Fibroblast of skin of scalp (primary cell): ENCODE measurements at regions not wholly inside any gene's neighbourhood (a gene's known extent, or its start where the extent isn't known, plus 50 kb on each side); places are given as distances from the start of the nearest gene placed in this dataset.
"Not testable (repeated sequence)": the region's sequence is repeated elsewhere in the genome, so short reads cannot be mapped to it uniquely, and the experiment has no call there.

Experiments used
- DNase-seq: peaks from one replicate; pipeline ENCODE4 v3.0.0-alpha.2; 2013

DNA sequence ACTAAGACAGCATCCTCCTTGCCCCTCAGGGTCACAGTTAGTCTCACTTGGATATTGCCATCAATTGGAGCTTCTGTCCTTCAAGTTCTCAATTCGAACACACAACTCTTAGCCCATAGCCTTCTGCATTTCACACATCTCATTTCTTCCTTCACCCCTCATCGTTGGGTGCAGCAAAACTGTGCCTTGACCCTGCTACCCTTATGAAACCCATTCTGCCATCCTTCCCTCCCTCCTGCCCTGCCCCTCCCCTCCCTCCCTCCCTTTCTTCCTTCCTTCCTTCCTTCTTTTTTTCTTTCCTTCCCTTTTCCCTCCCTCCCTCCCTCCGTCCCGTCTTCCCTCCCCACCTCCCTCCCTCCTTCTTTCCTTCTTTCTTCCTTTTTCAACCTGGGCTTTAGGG lies 80.7 kb upstream of the CYRIA start:
- DNase-seq = no peak

DNA sequence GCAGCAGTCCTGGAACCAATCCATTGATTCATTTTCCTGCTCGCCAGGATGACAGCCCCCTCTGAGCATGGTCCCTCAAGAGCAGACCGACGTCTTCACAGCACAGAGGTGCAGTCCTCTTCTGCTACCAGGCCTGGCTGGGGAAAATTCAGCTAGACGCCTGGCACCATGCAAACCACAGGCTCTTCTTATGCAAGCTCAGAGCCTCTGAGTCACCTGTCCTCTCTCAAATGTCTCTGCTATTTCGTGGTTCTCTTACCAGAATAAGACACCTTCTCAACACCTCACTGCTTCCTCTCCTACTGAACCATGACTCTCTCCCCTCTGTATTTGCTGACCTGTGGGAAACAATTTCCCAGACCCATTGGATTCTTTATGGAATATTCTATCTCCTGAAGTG lies 79.8 kb upstream of the CYRIA start:
- DNase-seq = no peak

DNA sequence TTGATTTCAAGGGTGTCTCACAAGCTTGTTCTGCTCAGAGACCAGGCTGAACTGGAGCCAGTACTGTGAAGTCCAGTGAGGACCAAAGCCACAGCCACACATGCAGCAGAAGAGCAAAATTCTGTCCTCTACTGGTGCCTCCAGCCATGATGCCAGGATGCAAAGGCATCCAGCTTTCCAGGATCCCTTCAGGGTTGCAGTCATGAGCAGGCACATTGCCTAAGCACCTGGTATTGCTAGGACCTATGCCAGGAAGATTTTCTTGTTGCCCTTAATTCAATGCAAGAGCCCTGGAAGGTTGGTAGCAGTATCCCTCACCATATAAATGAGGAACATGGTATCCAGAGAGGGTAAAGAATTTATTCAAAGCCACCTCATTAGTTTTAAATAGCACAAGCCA lies 78.9 kb upstream of the CYRIA start:
- DNase-seq = no peak

DNA sequence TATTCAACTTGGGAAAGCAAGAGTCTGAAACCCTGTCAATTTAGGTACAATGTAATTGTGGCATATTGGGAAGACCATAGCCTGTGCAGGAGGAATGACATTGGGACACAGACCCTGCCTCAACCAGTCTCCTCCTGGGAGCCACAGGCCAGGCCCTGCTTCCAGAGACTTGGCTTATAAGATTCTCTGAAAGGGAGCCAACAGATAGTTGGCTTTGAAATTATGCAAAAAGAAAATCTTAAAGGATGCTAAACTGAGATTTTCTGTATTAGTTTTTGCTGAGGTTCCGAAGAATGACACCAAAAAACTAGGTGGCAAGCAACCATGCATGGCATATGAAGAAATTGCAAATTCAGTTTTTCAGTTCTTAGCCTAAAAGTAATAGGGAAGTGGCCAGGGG lies 76.4 kb upstream of the CYRIA start:
- DNase-seq = no peak

DNA sequence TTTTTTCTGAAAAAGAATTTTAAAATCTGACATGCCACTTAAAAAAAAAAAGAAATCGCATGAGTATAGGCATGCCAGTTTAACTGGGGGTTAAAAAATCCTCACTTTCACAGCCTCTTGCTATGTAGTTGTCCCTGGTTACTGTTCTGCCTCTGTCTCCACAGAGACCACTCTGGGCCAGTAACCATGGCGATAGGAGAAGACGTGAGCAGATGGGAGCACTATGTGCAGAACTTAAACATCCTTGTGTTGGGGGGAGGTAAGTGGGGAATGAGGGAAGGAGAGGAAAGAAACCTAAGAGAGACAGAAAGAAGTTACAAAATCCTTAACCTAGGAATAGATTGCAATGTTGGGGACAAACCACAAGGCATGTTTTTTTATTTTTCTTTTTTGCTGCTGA lies 75.9 kb upstream of the CYRIA start:
- DNase-seq = no peak

DNA sequence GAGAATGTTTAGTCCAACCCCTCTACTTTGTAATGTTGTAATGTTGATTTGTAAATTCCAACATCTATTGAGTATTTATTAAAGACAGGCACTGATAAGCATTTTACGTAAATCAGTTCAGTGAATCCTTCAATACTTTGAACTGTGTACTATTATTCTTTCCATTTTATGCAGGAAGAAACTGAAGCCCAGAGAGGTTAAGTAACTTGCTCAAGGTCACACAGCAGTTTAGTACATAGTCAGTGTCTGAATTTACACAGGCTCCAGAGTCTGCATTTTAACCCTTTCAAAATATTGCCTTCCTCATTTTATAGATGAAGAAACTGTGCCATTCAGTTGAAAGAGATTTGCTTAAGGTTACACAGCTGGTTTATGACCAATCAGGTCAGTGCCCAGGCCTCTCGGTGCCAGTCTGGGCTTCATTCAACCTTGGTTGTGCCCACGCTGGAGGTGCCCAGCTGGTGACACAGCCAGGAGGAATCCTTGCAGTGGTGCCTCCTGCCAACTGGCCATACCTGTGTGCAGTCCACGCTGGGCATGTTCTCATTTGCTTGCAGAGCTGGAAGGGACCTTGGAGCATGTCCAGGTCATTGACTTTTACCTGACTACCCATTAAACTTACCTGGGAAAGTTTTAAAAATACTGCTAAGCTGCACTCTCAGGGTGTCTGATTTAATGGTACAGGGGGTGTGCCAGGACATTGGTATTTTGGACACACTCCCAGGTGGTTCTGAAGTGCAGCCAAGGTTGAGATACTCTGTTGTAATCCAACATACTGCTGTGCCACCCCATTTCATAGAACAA lies 74.3 kb upstream of the CYRIA start:
- DNase-seq = no peak

DNA sequence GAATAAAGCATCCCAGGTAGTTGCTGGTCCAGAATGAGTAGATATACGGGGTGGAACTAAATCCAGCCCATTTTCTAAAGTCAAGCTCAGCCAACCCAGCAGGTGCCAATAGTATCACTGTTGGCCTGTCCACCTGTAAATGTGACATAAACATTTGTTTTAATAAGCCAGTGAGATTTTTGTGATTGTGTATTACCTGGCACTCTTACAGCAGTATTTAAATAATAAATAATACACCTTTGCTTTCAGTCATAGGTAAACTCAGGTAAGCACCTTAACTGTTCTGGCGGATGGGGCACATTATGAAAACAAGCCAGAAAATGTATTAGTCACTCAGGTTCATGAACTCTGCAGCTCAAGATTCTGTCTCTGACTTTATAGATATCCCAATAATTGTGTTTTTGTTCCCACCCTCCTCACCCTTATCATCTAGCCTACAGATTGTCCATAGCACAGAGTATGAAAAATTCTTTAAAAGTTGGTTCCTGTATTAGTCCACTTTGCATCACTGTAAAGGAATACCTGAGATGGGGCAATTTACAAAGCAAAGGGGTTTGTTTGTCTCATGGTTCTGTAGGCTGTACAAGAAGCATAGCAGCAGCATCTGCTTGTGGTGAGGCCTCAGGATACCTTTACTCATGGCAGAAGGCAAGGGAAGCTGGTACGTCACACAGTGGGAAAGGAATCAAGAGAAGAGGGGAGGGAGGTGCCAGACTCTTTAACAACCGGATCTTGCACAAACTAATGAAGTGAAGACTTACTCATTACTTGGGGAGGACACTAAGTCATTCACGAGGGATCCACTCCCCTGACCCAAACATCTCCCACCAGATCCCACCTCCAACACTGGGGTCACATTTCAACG lies 73.0 kb upstream of the CYRIA start:
- DNase-seq = no peak

DNA sequence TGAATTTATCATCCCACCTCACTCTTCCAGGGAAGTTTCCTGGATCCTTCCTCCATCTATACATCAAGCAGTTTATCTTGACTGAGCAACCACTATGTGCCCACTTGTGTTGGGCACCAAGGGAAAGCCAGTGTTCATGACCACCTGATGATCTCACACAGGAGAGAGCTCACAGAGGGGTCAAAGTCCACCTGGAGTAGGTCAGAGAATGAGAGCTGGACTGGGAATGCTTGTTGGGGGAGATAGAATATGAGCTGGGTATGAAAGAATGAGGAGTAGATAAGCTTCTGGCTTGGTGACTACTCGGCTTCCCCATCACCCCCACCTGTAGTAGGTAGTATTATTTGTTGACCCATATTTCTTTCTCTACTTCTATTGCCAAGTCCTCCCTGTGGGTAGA lies 72.2 kb upstream of the CYRIA start:
- DNase-seq = no peak

DNA sequence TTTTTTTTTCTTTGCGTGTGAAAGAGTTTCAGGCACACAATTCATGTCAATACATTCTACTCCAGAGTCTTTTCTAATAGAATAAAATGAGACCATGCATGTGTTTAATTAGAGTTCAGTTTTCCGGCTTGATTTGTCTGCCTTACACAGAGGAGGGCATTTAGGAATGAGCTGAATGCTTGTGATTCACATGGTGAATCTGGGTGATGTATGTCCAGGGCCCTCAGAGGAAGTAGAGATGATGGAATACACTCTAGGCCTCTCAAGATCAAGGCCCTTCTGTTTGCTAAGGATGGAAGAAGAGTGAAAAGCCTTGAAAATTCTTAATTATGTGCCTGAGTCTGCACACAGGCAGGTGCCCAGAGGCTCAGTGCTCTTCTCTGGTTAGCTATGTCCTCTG lies 71.0 kb upstream of the CYRIA start:
- no peak for DNase-seq

DNA sequence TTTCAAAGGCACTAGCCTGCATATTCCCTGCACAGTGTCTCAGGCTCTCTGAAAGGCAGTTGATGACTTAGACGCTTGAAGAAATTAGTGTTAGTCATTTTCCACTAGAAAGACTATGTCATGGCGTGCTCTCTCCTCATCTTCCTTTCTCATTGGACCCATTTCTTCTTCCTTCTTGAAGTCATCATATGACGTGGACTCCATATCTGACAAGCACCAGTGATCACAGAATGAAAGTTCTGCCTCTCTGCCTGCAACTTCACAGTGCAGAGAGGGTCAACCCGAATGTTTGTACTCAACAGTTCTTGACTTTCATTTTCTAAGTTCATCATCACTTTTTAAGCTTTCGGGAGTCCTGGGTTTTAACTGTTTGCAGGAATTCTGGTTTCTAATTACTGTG lies 63.7 kb upstream of the CYRIA start:
- DNase-seq = no peak

DNA sequence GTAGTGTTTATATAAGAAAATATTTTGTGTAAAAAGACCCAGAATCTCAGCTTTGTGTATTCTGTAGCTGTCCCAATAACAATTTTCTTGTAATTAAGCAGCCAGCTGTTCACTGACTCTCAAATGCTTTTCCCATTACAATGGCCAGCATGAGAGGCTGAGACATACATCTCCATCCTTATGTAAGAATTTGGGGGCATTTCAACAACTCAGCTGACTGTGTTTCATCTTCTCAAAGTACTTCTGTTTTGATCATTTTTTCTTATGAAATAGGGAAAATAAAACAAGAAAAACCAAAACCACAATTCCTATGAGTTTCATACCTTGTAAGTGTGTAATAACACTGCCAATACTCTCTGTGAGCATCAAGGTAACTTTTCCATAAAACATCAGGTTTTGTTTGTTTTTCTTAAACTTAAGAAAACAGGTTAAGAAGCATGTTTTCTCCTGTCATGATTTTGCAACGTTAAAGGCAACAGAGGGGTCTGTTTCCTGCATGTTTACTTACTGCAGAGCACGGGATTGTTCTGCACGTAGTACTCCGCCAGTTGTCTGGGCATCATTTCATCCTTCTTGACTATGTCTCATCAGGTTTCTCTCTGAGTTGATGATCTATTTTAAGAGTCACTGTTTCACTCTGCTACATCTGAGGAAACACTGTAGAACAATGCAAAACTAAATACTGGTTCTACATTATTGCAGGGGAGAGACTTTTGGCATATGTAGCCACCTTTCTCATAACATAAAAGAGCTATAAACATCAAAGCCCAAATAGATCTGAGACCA lies 62.9 kb upstream of the CYRIA start:
- DNase-seq = no peak

DNA sequence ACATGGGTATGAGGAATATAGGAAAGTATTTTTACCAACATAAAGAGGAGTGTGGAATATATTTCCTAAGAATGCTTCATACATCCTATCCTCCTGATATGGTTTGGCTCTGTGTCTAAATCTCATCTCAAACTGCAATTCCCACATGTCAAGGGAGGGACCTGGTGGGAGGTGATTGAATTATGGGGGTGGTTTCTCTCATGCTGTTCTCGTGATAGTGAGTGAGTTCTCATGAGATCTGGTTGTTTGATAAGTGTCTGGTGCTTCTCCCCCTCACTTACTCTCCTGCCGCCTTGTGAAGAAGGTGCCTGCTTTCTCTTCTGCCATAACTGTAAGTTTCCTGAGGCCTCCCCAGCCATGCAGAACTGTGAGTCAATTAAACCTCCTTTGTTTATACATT lies 62.2 kb upstream of the CYRIA start:
- DNase-seq = not testable (repeated sequence)

DNA sequence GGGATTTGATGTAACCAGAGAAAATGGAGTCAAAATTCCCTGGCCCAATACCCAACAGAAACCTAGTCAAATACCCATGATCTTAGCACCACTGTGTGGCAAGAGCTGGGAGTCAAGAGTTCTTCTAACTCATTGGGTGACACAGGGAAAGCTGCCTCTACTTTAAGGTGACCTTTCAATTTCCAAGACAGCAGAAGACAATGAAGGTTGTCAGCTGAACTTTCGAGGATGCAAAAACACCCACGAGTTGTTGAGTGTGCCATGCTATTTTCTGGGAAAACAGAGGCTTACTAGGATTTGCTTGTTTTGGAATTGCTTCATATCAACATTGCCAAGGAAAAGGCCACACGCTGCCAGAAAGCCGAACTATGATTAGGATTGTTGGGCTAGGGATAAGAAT lies 61.6 kb upstream of the CYRIA start:
- DNase-seq = no peak

DNA sequence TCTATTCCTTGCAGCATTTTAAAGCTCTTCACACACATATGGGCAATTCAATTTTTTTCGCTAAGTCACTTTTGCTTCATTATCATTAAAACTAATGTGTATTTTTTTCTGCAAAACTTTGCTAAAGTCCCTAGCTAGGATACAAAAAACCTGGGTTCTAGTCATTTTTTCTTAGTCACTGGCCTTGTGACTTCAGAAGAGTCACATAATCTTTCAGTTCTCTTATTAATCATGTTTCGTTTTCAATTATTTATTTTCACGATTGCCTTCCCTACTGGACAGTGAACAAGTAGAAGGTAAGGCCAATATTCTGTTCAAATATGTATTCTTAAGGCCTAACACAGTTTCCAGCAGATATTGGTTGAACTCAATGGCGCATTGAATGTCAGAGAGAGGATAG lies 60.9 kb upstream of the CYRIA start:
- DNase-seq = no peak

DNA sequence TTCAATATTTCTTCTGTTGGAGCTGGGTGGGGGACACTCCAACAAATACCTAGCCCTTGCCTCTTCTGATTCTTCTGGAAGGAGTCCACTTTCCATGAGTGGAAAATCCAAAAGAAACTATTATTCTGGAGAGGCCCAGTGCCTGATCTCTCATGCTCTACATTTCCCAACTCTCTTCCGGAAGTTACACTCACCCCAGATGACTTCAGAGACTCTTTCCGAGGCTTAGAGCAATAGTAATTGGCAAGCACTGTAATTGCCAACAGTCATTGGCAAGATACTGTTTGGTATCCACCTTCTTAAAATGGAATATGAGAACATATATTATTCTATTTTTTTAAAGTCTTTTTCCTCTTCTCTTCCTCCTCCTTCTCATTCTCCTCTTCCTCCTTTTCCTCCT lies 60.5 kb upstream of the CYRIA start:
- DNase-seq = no peak

DNA sequence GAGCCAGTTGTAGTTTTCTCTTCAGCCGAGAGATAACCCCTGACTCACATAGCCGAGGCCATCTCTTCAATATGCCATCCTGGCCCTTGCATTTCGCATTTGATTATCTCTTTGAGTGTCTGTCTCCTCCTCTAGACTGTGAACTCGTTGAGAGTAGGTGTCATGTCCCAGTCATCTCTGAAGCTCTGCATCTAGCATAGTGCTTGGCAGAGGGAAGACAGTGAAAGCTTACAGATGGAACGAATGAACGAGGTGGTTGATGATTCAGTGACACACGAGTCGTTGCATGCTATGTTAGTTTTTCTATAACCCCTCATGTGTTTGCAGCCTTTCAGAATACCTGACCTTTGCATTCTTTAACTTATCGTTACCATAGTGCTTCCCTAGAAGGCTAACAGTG lies 59.9 kb upstream of the CYRIA start:
- DNase-seq = no peak

DNA sequence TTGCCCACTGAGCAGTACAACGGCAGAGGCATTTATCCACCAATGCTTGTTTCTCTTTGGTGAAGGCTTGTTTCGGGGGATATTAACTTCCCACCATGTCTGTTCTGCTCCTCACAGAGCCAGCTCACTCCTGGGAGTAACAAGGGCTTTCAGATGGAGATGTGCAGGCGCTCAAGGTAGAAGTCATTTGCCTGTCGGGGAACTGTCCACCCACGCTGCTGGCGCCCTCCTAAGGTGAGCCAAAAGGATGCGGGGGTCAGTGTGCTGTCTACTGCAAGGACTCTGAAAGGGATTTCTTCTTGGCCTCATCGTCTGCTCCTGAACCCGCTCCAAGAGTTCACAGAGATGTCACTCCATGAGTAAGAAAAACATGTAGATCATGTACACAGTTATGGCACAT lies 57.0 kb upstream of the CYRIA start:
- DNase-seq = no peak

DNA sequence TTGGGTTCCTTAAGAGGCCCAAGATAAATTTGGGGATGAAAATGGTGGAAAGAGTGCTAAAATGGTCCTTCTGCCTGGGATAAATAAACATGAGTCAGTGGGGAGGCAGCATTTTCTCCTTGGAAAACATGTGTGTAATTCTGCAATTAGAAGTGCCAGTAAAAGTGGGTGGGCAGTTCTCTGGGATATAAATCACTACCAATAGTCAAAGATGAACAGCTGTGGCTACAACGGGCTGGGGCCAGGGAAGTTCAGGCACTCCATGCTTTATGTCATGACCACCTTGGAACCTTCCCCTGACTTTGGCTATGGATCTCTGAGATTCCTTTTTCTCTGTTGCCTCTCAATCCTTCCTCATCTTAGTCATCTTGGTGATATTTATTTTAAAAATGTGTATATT lies 56.5 kb upstream of the CYRIA start:
- DNase-seq = no peak

DNA sequence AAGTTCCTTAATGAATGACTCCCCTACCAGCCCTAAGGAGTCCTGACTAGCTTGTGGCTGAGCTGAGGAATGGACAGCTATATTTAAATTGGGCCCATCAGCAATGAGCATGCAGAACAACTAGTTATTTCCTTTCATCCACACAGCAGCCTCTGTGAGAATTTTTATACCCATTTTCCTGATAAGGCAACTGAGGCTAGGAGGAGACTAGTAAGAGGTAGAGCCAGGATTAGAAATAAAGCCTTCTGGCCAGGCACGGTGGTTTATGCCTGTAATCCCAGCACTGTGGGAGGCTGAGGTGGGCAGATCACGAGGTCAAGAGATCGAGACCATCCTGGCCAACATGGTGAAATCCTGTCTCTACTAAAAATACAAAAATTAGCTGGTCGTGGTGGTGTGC lies 55.9 kb upstream of the CYRIA start:
- DNase-seq = not testable (repeated sequence)

DNA sequence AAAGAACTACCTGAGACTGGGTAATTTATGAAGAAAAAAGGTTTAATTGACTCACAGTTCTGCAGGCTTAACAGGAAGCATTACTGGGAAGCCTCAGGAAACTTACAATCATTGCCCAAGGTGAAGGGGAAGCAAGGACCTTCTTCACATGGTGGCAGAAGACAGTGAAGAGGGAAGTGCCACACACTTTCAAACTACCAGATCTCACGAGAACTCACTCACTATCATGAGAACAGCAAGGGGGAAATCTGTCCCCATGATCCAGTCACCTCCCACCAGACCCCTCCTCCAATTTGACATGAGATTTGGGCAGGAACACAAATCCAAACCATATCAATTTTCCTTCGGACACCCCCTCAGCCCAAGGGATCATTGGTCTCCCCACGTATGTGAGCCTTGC lies 55.1 kb upstream of the CYRIA start:
- DNase-seq = not testable (repeated sequence)

DNA sequence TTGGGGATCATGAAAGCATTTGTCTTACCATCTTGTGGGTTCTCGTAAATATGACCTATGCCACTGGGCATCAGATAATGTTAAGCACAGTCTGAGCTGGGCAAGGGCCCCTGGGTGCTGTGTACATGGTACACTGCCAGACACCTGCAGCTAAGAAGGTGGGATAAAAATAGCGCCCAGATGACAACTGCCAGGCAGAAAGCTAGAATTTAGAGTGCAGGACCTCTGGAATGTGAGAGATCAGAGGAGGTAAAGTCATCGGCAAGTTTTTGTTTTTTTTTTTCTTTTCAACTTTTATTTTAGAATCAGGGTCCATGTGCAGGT lies 53.8 kb upstream of the CYRIA start:
- no peak for DNase-seq

DNA sequence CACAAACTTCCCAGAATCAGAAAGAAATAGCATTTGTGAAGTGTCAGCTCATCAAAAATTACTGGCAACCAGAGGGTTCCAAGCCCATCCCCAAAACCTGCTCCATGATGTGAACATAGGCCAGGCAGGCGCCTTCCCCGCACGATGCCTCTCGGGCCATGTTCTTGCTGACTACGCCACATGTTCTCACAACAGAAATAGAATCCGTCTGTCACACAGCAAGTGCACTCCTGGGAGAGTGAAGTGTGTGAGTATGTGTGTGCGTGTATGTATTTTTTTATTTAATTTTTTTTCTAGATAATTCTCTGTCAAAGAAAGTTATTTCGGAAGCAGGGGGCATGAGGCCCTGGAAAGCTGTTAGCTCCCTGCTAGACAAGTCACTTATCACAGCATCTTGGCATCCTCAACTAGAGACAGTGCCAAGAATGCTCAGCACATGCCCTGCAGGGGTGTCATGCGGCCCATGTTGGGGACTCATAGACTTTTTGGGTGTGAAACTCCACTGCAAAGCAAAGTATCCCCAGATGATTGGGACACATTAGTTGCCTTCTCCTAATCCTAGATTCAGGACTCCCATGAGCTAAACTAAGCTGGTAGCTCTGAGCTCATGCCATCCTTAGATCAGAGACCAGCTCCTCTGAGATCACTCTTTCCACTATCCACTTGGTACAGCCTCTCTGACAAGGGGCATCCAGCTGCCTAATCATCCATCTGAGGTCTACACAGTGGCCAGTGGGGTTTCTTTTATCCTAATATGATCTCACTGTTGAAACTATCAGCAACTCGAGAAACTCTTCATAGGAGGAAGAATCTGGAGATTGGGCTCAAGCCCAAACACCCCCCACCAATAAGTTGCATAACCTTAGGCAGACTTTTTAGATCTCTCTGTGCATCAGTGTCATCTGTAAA lies 53.2 kb upstream of the CYRIA start:
- no peak for DNase-seq
